ENCODE measurements at regions not wholly inside any gene's neighbourhood (a gene's known extent, or its start where the extent isn't known, plus 50 kb on each side); places are given as distances from the start of the nearest gene placed in this dataset.
"Not testable (repeated sequence)": the region's sequence is repeated elsewhere in the genome, so short reads cannot be mapped to it uniquely, and the experiment has no call there.

DNA sequence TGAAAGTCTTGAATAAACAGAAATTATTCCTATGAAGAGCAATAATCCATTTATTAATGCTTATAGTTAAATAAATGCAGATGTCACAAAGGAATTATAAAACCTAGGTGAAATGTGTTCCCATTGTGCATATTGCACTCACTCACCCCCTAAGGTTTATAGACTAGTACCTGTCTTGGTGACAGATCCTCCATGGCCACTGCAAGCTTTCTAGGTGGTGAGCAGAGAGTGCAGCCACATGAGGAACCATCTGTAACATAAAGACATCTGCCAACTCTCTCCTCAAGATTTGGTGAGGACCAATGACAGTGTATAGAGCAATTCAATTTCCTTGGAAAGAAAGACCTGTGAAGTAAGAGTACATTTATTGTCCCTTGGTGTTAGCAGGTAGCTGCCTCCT is 616.4 kb downstream of the CENPC start:
- DNase-seq (ENCODE audit: low spot score), result not testable (repeated sequence)

DNA sequence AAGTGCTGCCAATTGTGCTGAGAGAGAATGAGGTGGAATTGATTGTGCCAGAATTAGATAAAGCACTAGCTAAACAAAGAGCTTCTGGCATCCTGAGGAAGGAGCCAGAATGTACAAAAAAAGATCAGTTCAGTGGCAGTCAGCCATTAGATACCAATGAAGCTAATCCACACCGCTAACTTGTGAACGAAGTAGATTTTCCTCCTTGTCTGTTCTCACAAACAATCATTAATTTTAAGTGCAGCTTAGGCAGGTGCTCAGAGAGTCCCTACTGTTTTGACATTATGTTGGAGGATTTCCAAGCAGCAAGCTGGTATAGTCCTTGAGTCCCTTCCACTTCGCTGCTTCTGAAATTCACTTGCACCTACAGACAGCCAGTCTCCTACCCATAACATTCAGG is 617.4 kb downstream of the CENPC start:
- DNase-seq (ENCODE audit: low spot score), result peak; percentile 11

DNA sequence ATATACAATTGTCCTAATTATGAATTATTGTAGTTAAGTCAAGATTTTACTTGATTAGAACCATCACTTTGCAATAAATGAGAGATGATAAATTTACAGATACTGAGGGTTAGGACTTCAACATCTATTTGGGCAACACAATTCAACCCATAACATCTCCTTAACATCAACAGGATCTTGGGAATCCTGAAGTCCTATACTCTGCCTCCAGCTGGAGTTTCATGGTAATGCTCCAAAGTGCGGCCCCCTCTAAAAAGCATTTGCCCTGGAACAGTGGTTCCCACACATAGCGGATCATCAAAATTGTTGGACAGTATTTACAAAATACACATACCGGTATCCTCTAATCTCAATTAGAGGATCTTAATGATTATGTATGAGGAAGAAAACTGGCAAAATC is 618.6 kb downstream of the CENPC start:
- peak; percentile 14 for DNase-seq (ENCODE audit: low spot score)

DNA sequence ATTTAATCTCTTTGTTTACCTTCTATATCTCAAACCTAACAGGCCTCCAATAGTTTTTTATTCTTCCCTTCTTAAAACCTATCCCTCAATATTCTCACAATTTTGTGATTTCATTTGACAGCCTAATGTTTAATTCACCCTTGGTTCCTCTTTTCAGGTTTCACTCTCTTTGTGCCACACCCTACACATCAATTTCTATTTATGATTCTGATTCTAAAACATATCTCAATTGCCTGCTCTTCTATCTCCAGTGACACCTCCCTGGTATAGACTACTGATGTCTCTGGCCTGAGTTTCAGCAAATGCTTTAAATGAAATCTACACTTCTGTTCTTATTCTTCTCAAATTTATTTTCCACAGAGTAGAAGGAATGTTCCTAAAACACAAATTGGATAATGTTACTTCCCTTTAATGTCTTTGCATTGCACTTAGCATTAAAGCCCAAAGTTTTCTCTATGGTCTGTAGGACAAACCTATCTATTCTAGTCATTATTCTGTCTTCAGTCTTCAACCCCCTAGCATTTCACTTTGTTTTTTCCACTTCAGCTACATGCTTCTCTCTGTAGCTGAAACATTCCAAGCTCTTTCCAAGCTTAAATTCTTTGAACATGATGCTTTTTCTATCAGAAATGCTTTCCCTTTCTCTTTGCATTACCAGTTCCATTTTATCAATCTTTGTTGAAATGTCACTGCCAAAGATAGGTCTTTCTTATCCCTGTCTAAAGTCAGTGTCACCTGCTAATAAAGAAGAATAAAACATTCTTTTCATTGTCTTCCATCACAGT is 622.0 kb downstream of the CENPC start:
- DNase-seq (ENCODE audit: low spot score), result no peak

DNA sequence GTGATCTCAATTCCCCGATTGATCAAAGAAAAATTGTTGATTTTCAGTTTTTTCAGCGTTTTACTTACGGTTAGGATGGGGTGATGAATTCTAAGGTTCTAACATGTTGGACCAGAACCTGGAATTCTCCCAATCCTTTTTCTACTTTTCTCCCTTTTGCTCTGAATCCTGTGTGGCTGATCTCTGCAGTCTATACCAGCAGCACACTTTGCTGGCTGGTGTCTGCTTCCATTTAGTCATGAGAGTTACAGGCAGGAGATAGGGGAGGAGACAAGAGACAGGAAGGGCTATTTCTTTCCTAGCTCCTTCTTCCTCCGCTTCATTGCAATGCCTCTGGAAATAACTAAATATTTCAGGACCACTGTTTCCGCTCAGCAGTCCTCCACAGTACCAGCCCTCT is 623.9 kb downstream of the CENPC start:
- DNase-seq (ENCODE audit: low spot score), result no peak

DNA sequence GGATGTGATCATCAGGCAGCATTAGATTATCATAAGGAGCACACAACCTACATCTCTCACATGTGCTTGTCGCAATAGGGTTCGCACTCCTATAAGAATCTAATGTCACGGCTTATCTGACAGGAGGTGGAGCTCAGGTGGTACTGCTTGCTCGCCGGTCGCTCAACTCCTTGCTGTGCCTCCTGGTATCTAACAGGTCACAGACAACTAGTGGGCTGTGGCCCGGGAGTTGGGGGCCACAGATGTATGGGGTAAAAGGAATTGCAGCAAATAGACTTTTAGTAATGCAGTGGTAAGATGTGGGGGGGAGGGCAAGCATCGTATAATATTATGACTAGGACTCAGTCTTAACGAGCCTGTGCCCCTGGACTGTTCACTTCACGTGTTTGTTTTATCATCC is 624.8 kb downstream of the CENPC start:
- no peak for DNase-seq (ENCODE audit: low spot score)

DNA sequence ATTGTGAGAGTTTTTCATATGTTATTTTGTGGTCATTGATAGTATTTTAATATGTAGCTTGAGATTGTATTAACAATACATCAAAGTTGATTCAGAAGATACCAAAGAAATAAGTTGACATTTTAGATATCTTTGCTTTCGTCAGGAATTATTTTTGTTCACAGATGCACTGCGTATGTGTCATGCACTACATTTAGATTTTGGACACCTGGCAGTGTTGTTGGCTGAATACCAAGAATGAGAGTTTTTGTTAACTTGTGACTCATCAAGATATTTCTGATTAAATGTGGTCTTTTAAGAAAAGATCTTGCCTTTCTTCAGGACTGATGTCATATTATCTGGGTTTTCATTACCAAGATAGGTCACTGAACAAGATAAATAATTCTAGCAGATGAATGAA is 633.4 kb downstream of the CENPC start:
- no peak for DNase-seq (ENCODE audit: low spot score)

DNA sequence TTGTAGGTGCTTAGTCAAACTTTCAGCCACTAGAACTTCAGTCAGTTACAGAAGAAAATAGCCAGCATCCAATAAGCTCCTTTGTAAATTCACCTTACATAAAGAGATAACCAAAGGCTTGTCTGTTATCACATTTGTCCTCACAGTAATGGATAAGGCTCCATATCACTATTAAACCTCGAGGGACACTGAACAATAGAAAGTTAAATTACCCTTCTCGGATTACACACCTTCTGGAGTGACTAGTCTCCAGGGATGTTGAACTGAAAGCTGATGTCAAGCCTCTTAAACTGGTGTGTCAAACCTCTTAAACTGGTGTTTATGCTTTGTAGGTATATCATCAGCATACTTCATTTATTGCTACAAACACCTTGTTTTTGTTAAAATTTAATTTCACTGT is 639.0 kb downstream of the CENPC start:
- DNase-seq (ENCODE audit: low spot score), result peak; percentile 18

DNA sequence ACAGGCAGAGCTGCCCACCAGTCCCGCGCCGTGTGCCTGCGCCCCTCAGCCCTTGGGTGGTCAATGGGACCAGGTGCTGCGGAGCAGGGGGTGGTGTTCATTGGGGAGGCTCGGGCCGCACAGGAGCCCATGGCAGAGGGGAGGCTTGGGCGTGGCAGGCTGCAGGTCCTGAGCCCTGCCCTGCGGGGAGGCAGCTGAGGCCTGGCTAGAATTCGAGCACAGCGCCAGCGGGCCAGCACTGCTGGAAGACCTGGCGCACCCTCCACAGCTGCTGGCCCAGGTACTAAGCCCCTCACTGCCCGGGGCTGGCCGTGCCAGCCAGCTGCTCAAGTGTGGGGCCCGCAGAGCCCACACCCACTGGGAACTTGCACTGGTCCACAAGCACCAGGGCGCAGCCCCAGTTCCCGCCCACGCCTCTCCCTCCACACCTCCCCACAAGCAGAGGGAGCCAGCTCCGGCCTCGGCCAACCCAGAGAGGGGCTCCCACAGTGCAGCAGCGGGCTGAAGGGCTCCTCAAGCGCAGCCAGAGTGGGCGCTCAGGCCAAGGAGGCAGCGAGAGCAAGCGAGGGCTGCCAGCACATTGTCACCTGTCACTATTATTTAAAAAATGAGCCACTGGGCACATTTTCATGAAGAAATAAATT is 645.8 kb downstream of the CENPC start:
- DNase-seq (ENCODE audit: low spot score), result no peak

DNA sequence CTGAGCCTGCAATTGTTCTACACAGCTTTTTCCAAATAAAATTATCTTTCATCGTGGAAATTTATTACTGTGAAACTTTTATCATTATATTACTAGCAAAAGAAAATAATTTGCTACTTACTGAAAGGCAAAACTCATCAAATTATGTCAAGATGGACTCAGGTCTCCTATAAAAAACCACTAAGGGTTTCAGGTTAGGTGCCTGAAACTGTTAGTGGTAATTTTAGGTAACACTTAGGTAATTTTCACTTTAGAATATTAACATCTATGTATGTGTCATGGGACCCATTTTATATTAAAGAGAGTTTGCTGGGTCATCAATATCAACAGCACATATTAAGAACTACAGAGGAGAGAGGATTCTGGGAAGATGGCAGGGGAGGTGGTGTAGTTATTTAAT is 651.5 kb downstream of the CENPC start:
- no peak for DNase-seq (ENCODE audit: low spot score)

DNA sequence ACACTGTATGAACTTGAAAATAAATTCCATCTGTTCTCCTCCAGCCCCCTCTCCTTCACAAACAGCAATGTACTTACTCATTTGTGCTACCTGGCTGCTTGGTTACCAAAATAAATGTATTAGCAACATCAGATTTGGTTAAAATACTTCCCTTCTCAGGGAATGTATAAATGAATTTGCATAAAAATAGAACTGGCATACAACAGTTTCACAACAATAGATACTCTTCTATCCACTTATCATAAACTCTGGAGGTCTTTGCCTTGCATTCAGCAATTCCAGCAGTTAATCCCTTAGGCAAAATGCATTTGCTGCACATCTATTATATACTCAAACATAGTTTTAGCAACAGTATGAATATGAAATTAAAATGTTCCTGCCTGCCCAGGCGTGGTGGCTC is 658.2 kb downstream of the CENPC start:
- no peak for DNase-seq (ENCODE audit: low spot score)

DNA sequence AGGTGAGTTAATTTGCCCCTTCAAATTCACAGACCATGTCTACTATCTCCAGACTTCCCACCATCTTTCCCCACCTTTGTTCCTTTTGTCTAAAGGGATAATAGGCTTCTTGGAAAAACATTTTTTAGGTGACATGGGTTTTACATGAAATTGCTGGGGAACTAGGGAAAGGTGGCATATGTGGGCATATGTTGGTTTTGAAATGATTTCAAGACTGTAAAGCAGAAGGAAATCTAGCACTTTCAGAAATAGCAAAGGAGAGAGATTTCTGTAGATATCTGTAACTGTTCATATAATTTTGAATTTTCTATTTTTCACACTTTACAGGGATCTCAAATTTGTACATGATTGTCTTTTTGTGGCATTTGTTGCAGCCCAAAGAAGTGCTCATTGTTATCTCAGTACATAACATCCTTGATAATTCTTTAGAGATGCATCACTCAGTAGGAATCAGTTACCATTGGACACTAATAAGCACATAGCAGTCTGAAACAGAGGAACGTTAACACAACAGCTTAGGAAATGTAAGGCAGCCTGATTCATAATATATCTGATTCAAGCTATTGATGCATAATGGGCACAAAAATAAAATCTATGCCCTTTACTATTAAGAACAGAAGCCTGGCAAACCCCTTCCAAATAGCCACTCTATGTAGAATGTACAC is 659.7 kb downstream of the CENPC start:
- no peak for DNase-seq (ENCODE audit: low spot score)

DNA sequence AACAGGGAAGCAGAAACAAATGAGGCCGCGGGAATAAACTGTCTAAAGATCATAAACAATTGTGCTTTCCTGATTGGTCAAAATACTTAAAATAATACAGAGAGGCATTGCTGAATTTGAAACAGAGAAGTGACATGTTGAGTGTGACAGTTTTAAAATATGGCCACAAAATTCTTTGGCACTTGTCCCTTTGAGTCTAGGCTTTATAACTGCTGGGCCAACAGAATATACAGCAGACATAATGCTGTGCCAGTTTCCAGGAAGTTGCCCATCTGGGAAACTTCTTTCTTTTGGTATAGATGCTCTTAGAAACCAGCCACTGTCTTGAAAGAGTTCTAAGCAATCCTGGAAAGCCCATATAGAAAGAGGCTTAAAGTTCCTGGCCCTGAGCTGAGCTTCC is 668.4 kb downstream of the CENPC start:
- DNase-seq (ENCODE audit: low spot score), result no peak

DNA sequence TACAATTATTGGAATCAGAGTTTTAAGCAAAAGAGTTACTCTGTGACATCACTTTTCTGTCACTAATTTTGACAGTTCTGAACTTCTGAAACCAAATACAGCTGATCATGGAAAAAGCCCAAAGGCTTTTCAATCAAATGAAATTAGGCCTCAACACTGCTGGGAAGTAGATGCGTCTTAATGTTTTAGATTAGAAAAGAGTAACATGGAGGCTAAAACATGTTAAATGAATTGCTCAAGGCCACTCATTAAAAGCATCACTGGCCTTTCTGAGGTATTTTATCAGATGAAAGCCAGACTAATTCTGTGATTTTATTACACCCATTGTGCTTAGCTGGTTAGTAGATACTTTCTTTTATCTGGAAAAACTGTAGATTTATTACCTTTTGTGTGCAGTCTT is 672.6 kb downstream of the CENPC start:
- no peak for DNase-seq (ENCODE audit: low spot score)

DNA sequence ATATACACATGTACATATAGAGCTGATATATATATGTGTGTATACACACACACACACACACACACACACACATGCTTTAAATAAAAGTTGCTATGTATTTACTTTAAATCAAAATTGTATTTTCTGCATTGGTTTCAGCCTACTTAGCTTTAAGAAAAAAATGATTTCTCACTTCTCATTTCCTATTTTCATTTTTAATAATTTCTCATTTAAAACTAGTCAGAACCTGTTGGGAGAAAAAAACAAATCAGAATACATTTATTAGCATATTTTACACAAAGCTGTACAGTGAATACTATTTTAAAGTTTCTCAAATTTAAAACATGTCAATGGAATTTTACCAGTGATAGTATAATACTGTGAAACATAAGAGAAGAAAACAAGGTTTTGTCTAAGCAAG is 681.8 kb downstream of the CENPC start:
- no peak for DNase-seq (ENCODE audit: low spot score)

DNA sequence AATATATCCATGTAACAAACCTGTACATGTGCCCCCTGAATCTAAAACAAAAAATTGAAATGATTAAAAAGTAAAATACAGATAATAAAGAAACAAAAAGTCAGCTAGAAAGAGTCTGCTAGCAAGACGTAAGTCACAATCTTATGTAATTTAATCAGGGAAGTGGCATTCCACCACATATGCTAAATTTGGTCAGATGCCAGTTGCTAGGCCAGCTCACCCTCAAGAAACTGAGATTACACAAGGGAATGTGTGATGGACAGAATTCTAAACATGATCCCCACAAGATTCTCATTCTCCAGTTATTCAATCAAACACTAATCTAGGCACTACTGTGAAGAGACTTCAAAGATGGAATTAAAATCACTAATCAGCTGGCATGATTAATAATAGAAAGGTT is 689.3 kb downstream of the CENPC start:
- no peak for DNase-seq (ENCODE audit: low spot score)

DNA sequence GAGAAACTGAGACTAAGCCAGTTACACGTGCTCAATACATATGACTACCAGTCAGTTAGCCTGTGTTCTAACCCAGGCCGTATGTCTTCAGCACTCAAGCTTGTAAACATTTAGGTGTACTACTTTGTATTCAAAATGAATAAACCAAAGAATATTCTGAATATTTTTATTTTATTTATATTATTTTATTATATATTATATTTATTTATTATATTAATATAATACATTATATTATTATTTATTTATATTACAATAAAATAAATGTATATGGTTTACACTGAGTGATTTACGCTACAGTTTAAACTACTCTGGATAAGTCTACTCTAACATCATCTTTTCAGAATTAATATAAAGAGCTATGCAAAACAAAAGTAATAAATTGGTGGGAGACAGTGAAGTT is 691.5 kb downstream of the CENPC start:
- DNase-seq (ENCODE audit: low spot score), result no peak

DNA sequence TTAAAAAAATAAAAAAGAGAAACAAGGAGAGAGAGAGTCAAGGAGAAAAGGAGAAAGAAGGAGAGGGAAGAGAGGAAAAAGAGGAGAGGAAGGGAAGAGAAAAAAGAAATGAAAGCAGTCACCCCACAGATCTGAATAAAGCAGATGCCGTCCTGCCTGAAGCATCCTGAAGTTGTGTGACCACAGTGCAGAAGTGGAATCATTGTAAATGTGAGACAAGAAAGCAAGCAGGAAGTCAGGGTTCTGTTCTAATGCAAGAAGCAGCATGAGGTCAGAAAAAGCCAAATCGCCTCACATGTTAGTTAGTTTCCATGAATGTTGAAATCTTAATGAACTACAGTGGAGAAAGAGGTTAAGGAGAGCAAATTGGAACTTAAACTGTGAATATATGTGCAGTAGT is 692.5 kb downstream of the CENPC start:
- DNase-seq (ENCODE audit: low spot score), result no peak

DNA sequence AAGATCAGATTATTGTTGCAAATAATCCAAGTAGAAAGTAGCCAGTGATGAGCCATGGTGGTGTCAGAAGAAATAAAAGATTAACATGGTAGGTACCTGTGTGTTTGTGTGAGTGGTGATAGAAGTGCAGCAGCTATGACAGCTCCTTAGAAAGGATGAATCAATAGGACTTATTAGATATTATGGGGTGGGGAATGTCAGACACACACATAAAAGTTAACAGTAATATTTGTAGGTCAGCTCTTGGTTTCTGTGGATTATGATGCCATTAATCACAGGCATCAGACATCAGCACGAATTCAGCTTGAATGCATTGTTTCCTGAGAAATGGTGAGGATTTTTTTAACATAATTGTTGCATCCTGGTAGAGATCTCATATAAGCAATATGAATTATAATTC is 695.7 kb downstream of the CENPC start:
- DNase-seq (ENCODE audit: low spot score), result no peak

DNA sequence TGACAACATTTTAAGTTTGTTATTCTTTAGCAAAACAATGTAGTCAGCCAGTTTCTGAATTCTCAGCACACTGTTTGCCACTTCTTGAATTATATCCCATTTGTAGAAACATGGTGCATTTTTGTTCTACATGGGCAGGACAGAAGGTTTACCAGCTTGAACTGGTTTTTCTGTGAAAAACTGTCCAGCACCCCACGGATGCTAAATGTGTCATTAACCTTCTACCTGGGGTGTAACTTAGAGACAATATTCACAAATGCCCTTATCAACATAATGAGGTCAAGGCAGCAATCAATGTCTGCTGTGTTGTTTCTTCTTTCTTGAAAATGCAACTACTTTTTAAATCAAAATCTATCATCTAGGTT is 702.6 kb downstream of the CENPC start:
- DNase-seq (ENCODE audit: low spot score), result no peak

DNA sequence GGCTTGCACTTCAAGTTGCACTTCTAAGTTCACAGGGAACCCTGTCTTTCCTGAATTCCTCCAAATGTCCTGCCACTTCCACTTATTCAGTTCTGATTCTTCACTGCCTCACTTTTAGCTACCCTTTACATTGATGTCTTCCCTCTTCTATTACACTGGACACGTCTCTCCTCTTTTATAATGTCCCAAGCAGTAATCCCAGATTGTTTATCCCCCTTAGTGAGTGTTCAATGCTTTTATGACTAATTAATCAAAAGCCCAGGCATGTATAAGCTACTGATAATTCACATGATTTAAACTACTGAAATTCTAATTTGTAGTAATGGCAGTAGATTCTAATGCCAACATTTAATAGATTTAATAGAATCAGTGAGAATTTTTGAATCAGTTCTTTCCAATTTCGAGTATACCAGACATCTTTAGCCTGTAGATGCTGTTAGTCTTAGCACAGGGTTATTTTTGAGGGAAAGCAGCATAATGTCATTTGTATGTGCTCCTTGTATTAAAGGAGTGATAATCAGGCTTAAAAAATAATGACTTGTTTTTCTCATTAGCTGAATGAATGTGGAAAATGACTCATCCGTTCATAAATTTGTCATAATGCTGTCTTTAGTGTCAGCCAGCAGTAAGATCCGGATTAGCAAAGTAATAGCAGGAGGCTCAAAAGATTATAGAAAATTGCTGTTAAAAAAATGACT is 703.1 kb downstream of the CENPC start:
- DNase-seq (ENCODE audit: low spot score), result no peak

DNA sequence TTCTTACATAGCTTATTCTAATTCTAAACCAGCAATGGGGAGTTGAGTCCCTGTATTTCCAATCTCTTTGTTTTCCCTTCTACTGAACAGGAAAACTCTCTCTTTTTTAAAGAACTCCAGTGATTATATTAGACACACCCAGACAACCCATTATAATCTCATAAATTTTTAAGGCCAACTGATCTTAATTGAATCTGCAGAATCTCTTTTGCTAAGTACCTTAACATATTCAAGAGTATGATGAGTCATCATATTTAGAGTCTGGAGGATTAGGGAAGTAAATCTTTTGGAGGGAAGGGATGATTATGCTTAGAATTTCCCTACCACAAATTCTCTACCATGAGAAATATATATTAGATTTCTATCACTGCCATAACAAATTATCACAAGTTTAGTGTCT is 705.1 kb downstream of the CENPC start:
- DNase-seq (ENCODE audit: low spot score), result no peak

All from iPS-NIHi11 (cell line).